OCI-LY3 (cell line): ENCODE measurements at regions not wholly inside any gene's neighbourhood (a gene's known extent, or its start where the extent isn't known, plus 50 kb on each side); places are given as distances from the start of the nearest gene placed in this dataset.

ENCODE experiments used
- CTCF ChIP-seq: fragments of 200-600, 300-600 bp; sonication (generic); IDR thresholded peaks from 2 replicates; pipeline ENCODE4 v1.5.1; 2014; ENCODE audit warnings: antibody characterized with exemption, low read length, low read depth
- EZH2phosphoT487 ChIP-seq: fragments of 200-600 bp; shearing (Covaris generic); IDR thresholded peaks from 2 replicates; pipeline ENCODE4 v1.6.1; 2018; ENCODE audit warnings: antibody characterized with exemption, mixed run types, low read depth

DNA sequence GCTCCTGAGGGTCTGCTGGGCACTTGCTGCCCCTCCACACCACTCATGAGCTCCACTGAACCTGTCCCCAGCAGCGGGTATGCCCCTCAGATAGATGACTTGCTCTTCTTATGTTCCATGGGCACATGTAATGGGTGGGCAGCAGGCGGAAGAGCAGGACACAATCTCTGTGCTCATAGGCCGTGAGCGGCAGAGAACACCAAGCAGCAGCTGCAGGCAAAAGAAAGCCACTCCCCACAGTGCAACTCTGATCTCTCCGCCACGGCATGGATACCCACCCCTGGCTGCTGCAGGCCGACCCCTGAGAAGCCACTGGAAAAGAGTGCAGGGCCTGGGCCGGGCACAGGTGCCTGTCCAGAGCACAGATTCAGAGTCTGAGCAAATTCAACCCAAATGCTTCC, 135.2 kb upstream of the RUNX3 start:
- TF ChIP-seq CTCF (no peak), EZH2phosphoT487 (no peak)
